HCT116 (cell line): ENCODE measurements at regions not wholly inside any gene's neighbourhood (a gene's known extent, or its start where the extent isn't known, plus 50 kb on each side); places are given as distances from the start of the nearest gene placed in this dataset.

Experiments used
- ATAC-seq: fragments of 200-7000 bp; cut with Tn5 transposase; 2 replicates; pipeline ENCODE4 v1.9.1; 2020; ENCODE audit warnings: mild to moderate bottlenecking, moderate library complexity
- BruUV-seq: library from RNA; stranded (reverse); fragments of 400-500 nt; replicated peaks from 2 replicates; lab custom pipeline; 2021; lab: Mats Ljungman, UMichigan
- CTCF ChIA-PET: fragments of 300-600 bp; sonication (Branson Sonifier 250); formaldehyde crosslinking; loops from one replicate; lab custom pipeline; 2021; ENCODE audit warnings: antibody characterized with exemption; lab: Charles Lee
- POLR2A ChIA-PET: fragments of 300-600, 350-600 bp; sonication (Branson Sonifier 250); formaldehyde crosslinking; loops from one replicate; lab custom pipeline; 2021; ENCODE audit warnings: antibody characterized with exemption; lab: Charles Lee
- RAD21 ChIA-PET, 2 experiments: fragments of 300-600 bp; sonication (Branson Sonifier 250); formaldehyde crosslinking; loops; one replicate each; lab custom pipeline; 2023; ENCODE audit warnings: low total read pairs in 2 of 2; ENCODE audit not compliant: uncharacterized antibody in 2 of 2, unreplicated experiment in 2 of 2, low non-redundant PET in 1 of 2; lab: Charles Lee
- DNase-seq: peaks from one replicate; pipeline ENCODE4 v3.0.0-alpha.2; 2010; ENCODE audit warnings: low read depth, low spot score
- H2AFZ ChIP-seq: fragments of 200-600 bp; shearing (Covaris generic), sonication (generic); 2 replicates; pipeline ENCODE4 v1.6.1; 2017; ENCODE audit warnings: low read depth, mixed run types, mixed read lengths, antibody characterized with exemption, low read length; ENCODE audit not compliant: poor library complexity, severe bottlenecking
- H3K27ac ChIP-seq: 2 replicates; pipeline ENCODE4 v1.5.1; 2012; ENCODE audit warnings: low read depth, low read length
- H3K27me3 ChIP-seq: fragments of 200-600 bp; sonication (generic); 2 replicates; pipeline ENCODE4 v1.6.1; 2016; ENCODE audit warnings: mixed run types, low read length, mixed read lengths; ENCODE audit not compliant: insufficient read depth
- H3K36me3 ChIP-seq, 2 experiments: fragments of 200-500 bp in 1 of 2; fragments of 200-600 bp in 1 of 2; sonication (Bioruptor generic) in 1 of 2; sonication (generic) in 1 of 2; 2 replicates each; pipeline versions ENCODE4 v1.5.1 to v1.6.1; 2014 to 2016; ENCODE audit warnings: low read length in 2 of 2, inconsistent platforms in 1 of 2, mixed read lengths in 1 of 2, mixed run types in 1 of 2; ENCODE audit not compliant: insufficient read depth in 2 of 2, control insufficient read depth in 1 of 2
- H3K4me1 ChIP-seq, 2 experiments: fragments of 200-600 bp in 1 of 2; sonication (generic) in 1 of 2; 2 replicates each; pipeline versions ENCODE4 v1.5.1 to v1.6.1; 2012 to 2017; ENCODE audit warnings: low read length in 2 of 2, inconsistent platforms in 1 of 2, mild to moderate bottlenecking in 1 of 2, mixed read lengths in 1 of 2, mixed run types in 1 of 2, moderate library complexity in 1 of 2; ENCODE audit not compliant: insufficient read depth in 2 of 2, control insufficient read depth in 1 of 2
- H3K4me2 ChIP-seq: fragments of 200-600 bp; sonication (generic); 2 replicates; pipeline ENCODE4 v1.6.1; 2017; ENCODE audit warnings: mixed run types, low read length, mixed read lengths
- H3K4me3 ChIP-seq, 2 experiments: fragments of 200-600 bp in 1 of 2; sonication (generic) in 1 of 2; replicated peaks in 1 of 2; 2 replicates each; pipeline ENCODE4 v1.5.1; 2011 to 2016; ENCODE audit warnings: low read length in 2 of 2, control low read depth in 1 of 2, low read depth in 1 of 2, mild to moderate bottlenecking in 1 of 2, mixed read lengths in 1 of 2, mixed run types in 1 of 2
- H3K79me2 ChIP-seq: fragments of 200-600 bp; sonication (generic); 2 replicates; pipeline ENCODE4 v1.6.1; 2017; ENCODE audit warnings: mild to moderate bottlenecking, mixed run types, low read length, moderate library complexity, mixed read lengths; ENCODE audit not compliant: insufficient read depth
- H3K9ac ChIP-seq: fragments of 200-600 bp; sonication (generic); 2 replicates; pipeline ENCODE4 v1.6.1; 2016; ENCODE audit warnings: low read length, mixed read lengths
- H3K9me2 ChIP-seq: fragments of 200-600 bp; sonication (generic), shearing (Covaris generic); 2 replicates; pipeline ENCODE4 v1.6.1; 2017; ENCODE audit warnings: mixed run types, mild to moderate bottlenecking, moderate library complexity; ENCODE audit not compliant: insufficient read depth
- H3K9me3 ChIP-seq, 2 experiments: fragments of 200-500 bp in 1 of 2; fragments of 200-600 bp in 1 of 2; sonication (Bioruptor generic) in 1 of 2; sonication (generic) in 1 of 2; 2 replicates each; pipeline ENCODE4 v1.6.1; 2014 to 2017; ENCODE audit warnings: low read length in 2 of 2, mixed read lengths in 2 of 2, inconsistent platforms in 1 of 2, low read depth in 1 of 2, mild to moderate bottlenecking in 1 of 2, mixed run types in 1 of 2, moderate library complexity in 1 of 2; ENCODE audit not compliant: control insufficient read depth in 1 of 2, insufficient read depth in 1 of 2
- H4K20me1 ChIP-seq: fragments of 200-600 bp; sonication (generic), shearing (Covaris generic); 2 replicates; pipeline ENCODE4 v1.6.1; 2017; ENCODE audit warnings: mixed run types, mild to moderate bottlenecking, moderate library complexity; ENCODE audit not compliant: insufficient read depth
- ATF3 ChIP-seq: IDR thresholded peaks from 2 replicates; pipeline ENCODE4 v1.6.1; 2012
- CBX3 ChIP-seq: IDR thresholded peaks from 2 replicates; pipeline ENCODE4 v1.6.1; 2012; ENCODE audit warnings: low read depth
- CEBPB ChIP-seq: IDR thresholded peaks from 2 replicates; pipeline ENCODE4 v1.6.1; 2012; ENCODE audit warnings: low read depth
- CTCF ChIP-seq, 3 experiments: fragments of 200-600 bp in 1 of 3; sonication (generic) in 1 of 3; IDR thresholded peaks in 2 of 3; conservative IDR thresholded peaks in 1 of 3; 2 replicates each; pipeline ENCODE4 v1.5.1; 2012 to 2017; ENCODE audit warnings: low read depth in 2 of 3, low read length in 2 of 3, antibody characterized with exemption in 1 of 3, borderline replicate concordance in 1 of 3, control low read depth in 1 of 3, mild to moderate bottlenecking in 1 of 3, mixed read lengths in 1 of 3, mixed run types in 1 of 3, moderate library complexity in 1 of 3; ENCODE audit not compliant: insufficient read depth in 1 of 3
- EGR1 ChIP-seq: IDR thresholded peaks from 2 replicates; pipeline ENCODE4 v1.6.1; 2012; ENCODE audit warnings: low read depth
- ELF1 ChIP-seq: IDR thresholded peaks from 2 replicates; pipeline ENCODE4 v1.6.1; 2012; ENCODE audit warnings: low read depth, borderline replicate concordance
- EZH2 ChIP-seq: fragments of 200-600 bp; sonication (generic); IDR thresholded peaks from 2 replicates; pipeline ENCODE4 v1.6.1; 2017; ENCODE audit warnings: antibody characterized with exemption, mixed run types
- FOSL1 ChIP-seq: IDR thresholded peaks from 2 replicates; pipeline ENCODE4 v1.6.1; 2012; ENCODE audit warnings: low read depth
- MAX ChIP-seq: IDR thresholded peaks from 2 replicates; pipeline ENCODE4 v1.6.1; 2012
- POLR2A ChIP-seq: IDR thresholded peaks from 2 replicates; pipeline ENCODE4 v1.7.0; 2011; ENCODE audit warnings: borderline replicate concordance; ENCODE audit not compliant: insufficient read depth, insufficient read length; ENCODE audit errors: extremely low read depth
- POLR2AphosphoS5 ChIP-seq: IDR thresholded peaks from 2 replicates; pipeline ENCODE4 v1.6.1; 2011; ENCODE audit warnings: mild to moderate bottlenecking, low read depth, low read length, moderate library complexity
- RAD21 ChIP-seq: IDR thresholded peaks from 2 replicates; pipeline ENCODE4 v1.6.1; 2012; ENCODE audit warnings: low read depth, mild to moderate bottlenecking
- REST ChIP-seq: IDR thresholded peaks from 2 replicates; pipeline ENCODE4 v1.6.1; 2012; ENCODE audit warnings: low read depth
- SIN3A ChIP-seq: IDR thresholded peaks from 2 replicates; pipeline ENCODE4 v1.6.1; 2012; ENCODE audit warnings: low read depth
- SP1 ChIP-seq: IDR thresholded peaks from 2 replicates; pipeline ENCODE4 v1.6.1; 2012; ENCODE audit warnings: low read depth
- SRF ChIP-seq: IDR thresholded peaks from 2 replicates; pipeline ENCODE4 v1.6.1; 2012; ENCODE audit warnings: low read depth
- TCF7L2 ChIP-seq: IDR thresholded peaks from 2 replicates; pipeline ENCODE4 v1.7.0; 2011; ENCODE audit warnings: borderline replicate concordance, inconsistent platforms; ENCODE audit not compliant: insufficient read depth, insufficient read length; ENCODE audit errors: extremely low read depth
- YY1 ChIP-seq: IDR thresholded peaks from 2 replicates; pipeline ENCODE4 v1.6.1; 2011; ENCODE audit warnings: low read length, low read depth, moderate library complexity, mild to moderate bottlenecking; ENCODE audit not compliant: insufficient replicate concordance; ENCODE audit errors: extremely low read depth
- ZBTB33 ChIP-seq: IDR thresholded peaks from 2 replicates; pipeline ENCODE4 v1.6.1; 2011; ENCODE audit warnings: mild to moderate bottlenecking, low read length, moderate library complexity; ENCODE audit not compliant: insufficient replicate concordance; ENCODE audit errors: extremely low read depth
- intact Hi-C: fragments of 100-400 bp; cut with micrococcal nuclease; formaldehyde crosslinking; loops from 2 replicates; pipeline ENCODE4 v1.10.0; 2022

- no peaks in the 10 kb centered on the region for H3K4me1 ChIP-seq
These were observed 1293.8 kb upstream of the PCDH9 start for GRCh38 chr13:68523838-68524424.

More at GRCh38 chr13:68523838-68524424, 1293.8 kb upstream of the PCDH9 start:
- ChIA-PET POLR2A (no interaction called here), RAD21 (no interaction called here), CTCF (no interaction called here)
- no peak overlapping the region for H3K9ac ChIP-seq
- H4K20me1 ChIP-seq: no peaks in the 10 kb centered on the region
- no peaks in the 10 kb centered on the region for H3K36me3 ChIP-seq
- H3K79me2 ChIP-seq: no peaks in the 10 kb centered on the region
- no peaks in the 10 kb centered on the region for H3K9me3 ChIP-seq
- intact Hi-C loops: no loop called here
- ATAC-seq (no peak), DNase-seq (no peak)
- H3K4me3 ChIP-seq: no peak overlapping the region
- no peak overlapping the region for H3K27ac ChIP-seq
- no peaks in the 10 kb centered on the region for H3K27me3 ChIP-seq
- BruUV-seq: no TSS peak
- no peak overlapping the region for H2AFZ ChIP-seq
- H3K4me2 ChIP-seq: no peak overlapping the region
- TF ChIP-seq POLR2A (no peak), SP1 (no peak), SIN3A (no peak), RAD21 (no peak), REST (no peak), CTCF (IDR thresholded peaks at IDR 0.05 in 2 of 3, conservative IDR thresholded peaks at IDR 0.05 in 1 of 3; ENCODE audit: borderline replicate concordance in 1 of 3, insufficient read depth in 1 of 3, low read depth in 2 of 3, low read length in 2 of 3) (no peak), FOSL1 (no peak), CEBPB (no peak), ZBTB33 (no peak), TCF7L2 (no peak), MAX (no peak), EZH2 (no peak), CBX3 (no peak), SRF (no peak), EGR1 (no peak), YY1 (no peak), ATF3 (no peak), ELF1 (no peak), POLR2AphosphoS5 (no peak)
- TF ChIP-seq, all 23 proteins: peak for 0
- no peaks in the 10 kb centered on the region for H3K9me2 ChIP-seq
